H1 (cell line): ENCODE measurements at regions not wholly inside any gene's neighbourhood (a gene's known extent, or its start where the extent isn't known, plus 50 kb on each side); places are given as distances from the start of the nearest gene placed in this dataset.

Experiments
- CTCF ChIA-PET: fragments of 300-600 bp; sonication (Branson Sonifier 250); formaldehyde crosslinking; loops from one replicate; lab custom pipeline; 2021; ENCODE audit not compliant: partially characterized antibody; lab: Charles Lee
- POLR2A ChIA-PET: fragments of 300-600 bp; sonication (Branson Sonifier 250); formaldehyde crosslinking; loops from one replicate; lab custom pipeline; 2021; ENCODE audit warnings: inconsistent platforms; ENCODE audit not compliant: partially characterized antibody; lab: Charles Lee
- DNase-seq, 2 experiments: peaks; one replicate each; pipeline versions ENCODE4 v3.0.0 to v3.0.0-alpha.2; 2010 to 2022; ENCODE audit warnings: low spot score in 2 of 2, low read depth in 1 of 2, mixed read lengths in 1 of 2
- FAIRE-seq: peaks from 2 replicates; lab custom pipeline; 2011; peaks lifted over from hg19 to GRCh38; lab: Jason Lieb, UNC
- H2AFZ ChIP-seq: 2 replicates; pipeline ENCODE4 v1.8.1; 2012; ENCODE audit warnings: low read length, inconsistent platforms
- H2AK5ac ChIP-seq: 2 replicates; pipeline ENCODE4 v1.6.1; 2013; ENCODE audit warnings: low read depth, low read length
- H2BK120ac ChIP-seq: replicated peaks from 2 replicates; pipeline ENCODE3; 2013; ENCODE audit warnings: low read depth, low read length, inconsistent platforms
- H2BK12ac ChIP-seq: 2 replicates; pipeline ENCODE4 v1.6.1; 2013; ENCODE audit warnings: low read depth, low read length
- H2BK15ac ChIP-seq: 2 replicates; pipeline ENCODE4 v1.6.1; 2013; ENCODE audit warnings: low read length
- H2BK20ac ChIP-seq: 2 replicates; pipeline ENCODE4 v1.6.1; 2013; ENCODE audit warnings: low read length
- H2BK5ac ChIP-seq: 2 replicates; pipeline ENCODE4 v1.6.1; 2013; ENCODE audit warnings: low read depth, low read length
- H3K14ac ChIP-seq: 2 replicates; pipeline ENCODE4 v1.6.1; 2013; ENCODE audit warnings: inconsistent platforms; ENCODE audit not compliant: insufficient read length
- H3K18ac ChIP-seq: 2 replicates; pipeline ENCODE4 v1.6.1; 2013; ENCODE audit warnings: low read length; ENCODE audit errors: extremely low read depth
- H3K23ac ChIP-seq: 2 replicates; pipeline ENCODE4 v1.6.1; 2013; ENCODE audit warnings: inconsistent platforms; ENCODE audit not compliant: insufficient read length
- H3K23me2 ChIP-seq: 2 replicates; pipeline ENCODE4 v1.6.1; 2013; ENCODE audit warnings: low read depth, low read length
- H3K27ac ChIP-seq: 2 replicates; pipeline ENCODE4 v1.6.1; 2011; ENCODE audit warnings: low read depth, low read length, inconsistent platforms
- H3K27me3 ChIP-seq, 4 experiments: replicated peaks in 1 of 4; 1 replicate in 1 of 4; 2 replicates in 3 of 4; pipeline versions ENCODE4 v1.6.1 to v1.8.1; 2011 to 2013; ENCODE audit warnings: low read length in 3 of 4, mild to moderate bottlenecking in 3 of 4, inconsistent platforms in 2 of 4, mixed read lengths in 2 of 4, moderate library complexity in 1 of 4; ENCODE audit not compliant: control insufficient read depth in 3 of 4, insufficient read depth in 3 of 4; ENCODE audit errors: extremely low read depth in 1 of 4
- H3K36me3 ChIP-seq, 4 experiments: 2 replicates each; pipeline versions ENCODE4 v1.6.1 to v1.8.1; 2011 to 2013; ENCODE audit warnings: mild to moderate bottlenecking in 4 of 4, low read length in 3 of 4, moderate library complexity in 2 of 4, control low read depth in 1 of 4, inconsistent platforms in 1 of 4; ENCODE audit not compliant: insufficient read depth in 4 of 4, control insufficient read depth in 2 of 4
- H3K4ac ChIP-seq: replicated peaks from 2 replicates; pipeline ENCODE3; 2013; ENCODE audit warnings: low read length, low read depth, mixed read lengths, inconsistent platforms; ENCODE audit not compliant: insufficient read length
- H3K4me1 ChIP-seq, 4 experiments: replicated peaks in 1 of 4; 1 replicate in 1 of 4; 2 replicates in 3 of 4; pipeline versions ENCODE4 v1.6.1 to v1.8.1; 2011 to 2013; ENCODE audit warnings: low read length in 3 of 4, inconsistent platforms in 2 of 4, mixed read lengths in 1 of 4; ENCODE audit not compliant: insufficient read depth in 4 of 4, control insufficient read depth in 3 of 4
- H3K4me2 ChIP-seq, 2 experiments: 2 replicates each; pipeline versions ENCODE4 v1.6.1 to v1.8.1; 2011 to 2013; ENCODE audit warnings: low read depth in 2 of 2, low read length in 2 of 2, control low read depth in 1 of 2, inconsistent platforms in 1 of 2, mild to moderate bottlenecking in 1 of 2; ENCODE audit not compliant: insufficient read depth in 1 of 2
- H3K4me3 ChIP-seq, 4 experiments: fragments of 200-600, 300-600 bp in 1 of 4; sonication (generic), shearing (Covaris generic), sonication (Bioruptor Twin) in 1 of 4; 2 replicates each; pipeline versions ENCODE4 v1.5.1 to v1.8.1; 2011 to 2016; ENCODE audit warnings: low read length in 4 of 4, low read depth in 3 of 4, control low read depth in 2 of 4, inconsistent platforms in 2 of 4, mild to moderate bottlenecking in 2 of 4, mixed read lengths in 1 of 4, moderate library complexity in 1 of 4; ENCODE audit not compliant: insufficient read depth in 2 of 4; ENCODE audit errors: extremely low read depth in 1 of 4
- H3K56ac ChIP-seq: replicated peaks from 2 replicates; pipeline ENCODE3; 2013; ENCODE audit warnings: low read depth, mild to moderate bottlenecking, mixed read lengths, low read length, inconsistent platforms; ENCODE audit not compliant: insufficient read length
- H3K79me1 ChIP-seq: 2 replicates; pipeline ENCODE4 v1.6.1; 2013; ENCODE audit warnings: low read depth, low read length, control low read depth
- H3K79me2 ChIP-seq, 2 experiments: 2 replicates each; pipeline versions ENCODE4 v1.6.1 to v1.8.1; 2012 to 2013; ENCODE audit warnings: low read length in 2 of 2, mild to moderate bottlenecking in 2 of 2, inconsistent platforms in 1 of 2; ENCODE audit not compliant: insufficient read depth in 2 of 2, control insufficient read depth in 1 of 2
- H3K9ac ChIP-seq, 4 experiments: replicated peaks in 1 of 4; 1 replicate in 1 of 4; 2 replicates in 3 of 4; pipeline versions ENCODE4 v1.6.1 to v1.8.1; 2011 to 2013; ENCODE audit warnings: low read depth in 3 of 4, low read length in 3 of 4, control low read depth in 2 of 4, mild to moderate bottlenecking in 2 of 4, moderate library complexity in 2 of 4, inconsistent platforms in 1 of 4; ENCODE audit errors: extremely low read depth in 1 of 4
- H3K9me3 ChIP-seq, 2 experiments: 2 replicates each; pipeline versions ENCODE4 v1.6.1 to v1.8.1; 2012 to 2013; ENCODE audit warnings: mild to moderate bottlenecking in 2 of 2, moderate library complexity in 2 of 2, control low read depth in 1 of 2, inconsistent platforms in 1 of 2, low read depth in 1 of 2, low read length in 1 of 2, mixed read lengths in 1 of 2; ENCODE audit not compliant: insufficient read depth in 2 of 2
- H4K20me1 ChIP-seq, 2 experiments: replicated peaks in 1 of 2; 2 replicates each; pipeline versions ENCODE3 to v1.8.1; 2011 to 2013; ENCODE audit warnings: inconsistent platforms in 2 of 2, low read length in 2 of 2, mild to moderate bottlenecking in 1 of 2; ENCODE audit not compliant: insufficient read depth in 2 of 2, control insufficient read depth in 1 of 2
- H4K5ac ChIP-seq: 2 replicates; pipeline ENCODE4 v1.6.1; 2013; ENCODE audit warnings: low read length, low read depth, mixed read lengths, inconsistent platforms; ENCODE audit not compliant: insufficient read length
- H4K8ac ChIP-seq: 2 replicates; pipeline ENCODE4 v1.8.0; 2013; ENCODE audit warnings: mild to moderate bottlenecking, moderate library complexity, low read length, inconsistent platforms; ENCODE audit not compliant: insufficient read depth; ENCODE audit errors: extremely low read depth
- H4K91ac ChIP-seq: replicated peaks from 2 replicates; pipeline ENCODE3; 2013; ENCODE audit warnings: low read length, mixed read lengths, inconsistent platforms; ENCODE audit not compliant: insufficient read length
- ASH2L ChIP-seq: fragments of 200-600, 300-600 bp; sonication (generic); IDR thresholded peaks from one replicate; pipeline ENCODE4 v1.7.1; 2017; ENCODE audit warnings: low read length
- CEBPB ChIP-seq: IDR thresholded peaks from 2 replicates; pipeline ENCODE4 v1.6.1; 2012; ENCODE audit warnings: low read depth, low read length
- KDM1A ChIP-seq: fragments of 200-600, 300-600 bp; sonication (generic); IDR thresholded peaks from 2 replicates; pipeline ENCODE4 v1.7.1; 2016; ENCODE audit warnings: mild to moderate bottlenecking, low read length, borderline replicate concordance
- NRF1 ChIP-seq: IDR thresholded peaks from 2 replicates; pipeline ENCODE4 v1.6.1; 2011; ENCODE audit warnings: mild to moderate bottlenecking, low read depth, low read length, improper control_type of control experiment
- RAD21 ChIP-seq, 2 experiments: IDR thresholded peaks in 1 of 2; conservative IDR thresholded peaks in 1 of 2; 2 replicates each; pipeline ENCODE4 v1.6.1; 2011; ENCODE audit warnings: low read depth in 2 of 2, low read length in 2 of 2, improper control_type of control experiment in 1 of 2, inconsistent platforms in 1 of 2, mild to moderate bottlenecking in 1 of 2, moderate library complexity in 1 of 2
- SAP30 ChIP-seq: fragments of 300-600 bp; sonication (generic); IDR thresholded peaks from 2 replicates; pipeline ENCODE4 v1.7.1; 2012; ENCODE audit warnings: low read length, moderate library complexity, mild to moderate bottlenecking, inconsistent platforms; ENCODE audit not compliant: insufficient read depth, insufficient replicate concordance
- SP1 ChIP-seq: IDR thresholded peaks from 2 replicates; pipeline ENCODE4 v1.6.1; 2011; ENCODE audit warnings: low read depth, low read length
- SP2 ChIP-seq: IDR thresholded peaks from 2 replicates; pipeline ENCODE4 v1.6.1; 2012; ENCODE audit warnings: mild to moderate bottlenecking, low read length, inconsistent platforms
- TCF12 ChIP-seq: IDR thresholded peaks from 2 replicates; pipeline ENCODE4 v1.6.1; 2011; ENCODE audit warnings: low read depth, mild to moderate bottlenecking, low read length
- TEAD4 ChIP-seq: IDR thresholded peaks from 2 replicates; pipeline ENCODE4 v1.6.1; 2012; ENCODE audit warnings: low read depth, low read length, inconsistent platforms, mixed read lengths
- WGBS, 2 experiments: shearing (Covaris generic) in 1 of 2; methylation state at CpG; one replicate each; pipeline versions ENCODE4 v1.1.6 to v1.1.7; 2013 to 2015; ENCODE audit warnings: low lambda C conversion rate in 2 of 2, mixed read lengths in 2 of 2, inconsistent platforms in 1 of 2, low coverage in 1 of 2, missing lambda C conversion rate in 1 of 2; ENCODE audit not compliant: insufficient replicate concordance in 2 of 2, insufficient coverage in 1 of 2, insufficient read length in 1 of 2; ENCODE audit errors: extremely low coverage in 1 of 2, missing lambda C conversion rate in 1 of 2; 5-methylcytosine and 5-hydroxymethylcytosine counted together

GRCh38 chrX:149296092-149296491 lies 209.0 kb downstream of the IDS start:
- no peak overlapping the region for H4K5ac ChIP-seq
- ChIA-PET POLR2A (no interaction called here), CTCF (interaction anchor here (4.8 kb wide), 1 partner anchor 9 kb away, joined by 17 read pairs; no protein-coding TSS in a partner anchor)
- no peak overlapping the region for H2BK12ac ChIP-seq
- no peak overlapping the region for H2BK15ac ChIP-seq
- TF ChIP-seq RAD21 (IDR thresholded peaks at IDR 0.05 in 1 of 2, conservative IDR thresholded peaks at IDR 0.05 in 1 of 2; ENCODE audit: low read depth in 2 of 2, low read length in 2 of 2): no peak
- TF ChIP-seq SP2: no peak
- TF ChIP-seq TCF12: no peak
- no peak for TF ChIP-seq TEAD4
- no peak for TF ChIP-seq NRF1
- TF ChIP-seq KDM1A: no peak
- TF ChIP-seq SAP30: no peak
- TF ChIP-seq CEBPB: no peak
- no peak for TF ChIP-seq SP1
- TF ChIP-seq ASH2L: no peak
- H3K18ac ChIP-seq: no peak overlapping the region
- H2BK20ac ChIP-seq: no peak overlapping the region
- H3K9ac ChIP-seq: no peak overlapping the region
- H2AK5ac ChIP-seq: no peak overlapping the region
- H2BK120ac ChIP-seq: no peak overlapping the region
- DNase-seq (no peak), FAIRE-seq (no peak)
- H2BK5ac ChIP-seq: no peak overlapping the region
- no peak overlapping the region for H3K56ac ChIP-seq
- H3K4me1 ChIP-seq: no peaks in the 10 kb centered on the region
- H3K4ac ChIP-seq: no peak overlapping the region
- H3K9me3 ChIP-seq: no peaks in the 10 kb centered on the region
- H3K23ac ChIP-seq: no peak overlapping the region
- H3K14ac ChIP-seq: no peak overlapping the region
- no peak overlapping the region for H4K8ac ChIP-seq
- H4K20me1 ChIP-seq: no peaks in the 10 kb centered on the region
- H3K79me2 ChIP-seq: no peaks in the 10 kb centered on the region
- H3K27me3 ChIP-seq: no peaks in the 10 kb centered on the region
- H3K79me1 ChIP-seq: no peaks in the 10 kb centered on the region
- no peak overlapping the region for H3K27ac ChIP-seq
- H4K91ac ChIP-seq: no peak overlapping the region
- H3K4me3 ChIP-seq: no peak overlapping the region
- no peaks in the 10 kb centered on the region for H3K36me3 ChIP-seq
- H2AFZ ChIP-seq: no peak overlapping the region
- 96% methylated on average over 5 of the region's 5 CpGs; no CpG with 5 or more reads in 1 of the 2 experiments for WGBS, 2 experiments
- no peak overlapping the region for H3K4me2 ChIP-seq
- no peaks in the 10 kb centered on the region for H3K23me2 ChIP-seq
